GM12865 (cell line): ENCODE measurements at regions not wholly inside any gene's neighbourhood (a gene's known extent, or its start where the extent isn't known, plus 50 kb on each side); places are given as distances from the start of the nearest gene placed in this dataset.
A peak's percentile ranks its signal among the peaks of the same experiment; 100 is the strongest.

Experiments
- DNase-seq: peaks from one replicate; pipeline ENCODE4 v3.0.0; 2010; ENCODE audit warnings: low read depth
- H3K4me3 ChIP-seq: 2 replicates; pipeline ENCODE4 v1.5.1; 2011; ENCODE audit warnings: mild to moderate bottlenecking, low read depth, low read length, control low read depth
- TF ChIP-seq, protein P1 (sequence below): IDR thresholded peaks from 2 replicates; pipeline ENCODE4 v1.5.1; 2011; ENCODE audit warnings: low read length, control low read depth, low read depth, inconsistent platforms; ENCODE audit not compliant: insufficient read depth; ENCODE audit errors: missing control alignments

DNA sequence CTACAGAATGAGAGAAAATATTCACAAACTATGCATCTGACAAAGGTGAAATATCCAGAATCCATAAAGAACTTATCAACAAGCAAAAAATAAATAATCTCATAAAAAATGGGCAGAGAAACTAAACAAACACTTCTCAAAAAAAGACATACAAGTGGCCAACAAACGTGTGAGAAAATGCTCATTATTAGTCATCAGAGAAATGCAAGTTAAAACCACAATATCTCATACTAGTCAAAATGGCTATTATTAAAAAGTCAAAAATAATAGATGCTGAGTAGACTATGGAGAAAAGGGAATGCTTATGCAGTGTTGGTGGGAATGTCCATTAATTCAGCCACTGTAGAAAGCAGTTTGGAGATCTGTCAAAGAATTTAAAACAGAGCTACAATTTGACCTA is 533.3 kb downstream of the TMA16 start:
- H3K4me3 ChIP-seq = no peak overlapping the region
- TF ChIP-seq, protein P1, sequence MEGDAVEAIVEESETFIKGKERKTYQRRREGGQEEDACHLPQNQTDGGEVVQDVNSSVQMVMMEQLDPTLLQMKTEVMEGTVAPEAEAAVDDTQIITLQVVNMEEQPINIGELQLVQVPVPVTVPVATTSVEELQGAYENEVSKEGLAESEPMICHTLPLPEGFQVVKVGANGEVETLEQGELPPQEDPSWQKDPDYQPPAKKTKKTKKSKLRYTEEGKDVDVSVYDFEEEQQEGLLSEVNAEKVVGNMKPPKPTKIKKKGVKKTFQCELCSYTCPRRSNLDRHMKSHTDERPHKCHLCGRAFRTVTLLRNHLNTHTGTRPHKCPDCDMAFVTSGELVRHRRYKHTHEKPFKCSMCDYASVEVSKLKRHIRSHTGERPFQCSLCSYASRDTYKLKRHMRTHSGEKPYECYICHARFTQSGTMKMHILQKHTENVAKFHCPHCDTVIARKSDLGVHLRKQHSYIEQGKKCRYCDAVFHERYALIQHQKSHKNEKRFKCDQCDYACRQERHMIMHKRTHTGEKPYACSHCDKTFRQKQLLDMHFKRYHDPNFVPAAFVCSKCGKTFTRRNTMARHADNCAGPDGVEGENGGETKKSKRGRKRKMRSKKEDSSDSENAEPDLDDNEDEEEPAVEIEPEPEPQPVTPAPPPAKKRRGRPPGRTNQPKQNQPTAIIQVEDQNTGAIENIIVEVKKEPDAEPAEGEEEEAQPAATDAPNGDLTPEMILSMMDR = no peak
- DNase-seq = peak; percentile 26

DNA sequence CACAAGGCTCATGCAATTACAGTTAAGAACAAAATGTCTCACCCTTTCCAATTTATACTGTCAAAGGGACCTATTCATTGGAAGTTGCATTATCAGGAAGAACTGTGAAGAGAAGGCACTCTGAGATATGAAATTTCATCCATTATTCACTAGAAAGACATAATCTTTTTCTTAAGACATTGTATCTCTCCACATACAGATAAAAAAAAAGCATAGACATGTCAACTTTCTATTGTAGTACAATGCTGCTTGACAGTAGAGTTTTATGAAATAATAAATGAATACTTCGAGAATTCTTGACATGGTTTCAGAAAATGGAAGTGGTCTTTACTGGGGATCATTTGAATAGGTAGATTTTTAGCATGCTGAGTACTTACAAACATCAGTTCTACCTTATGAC is 545.0 kb downstream of the TMA16 start:
- no peak for DNase-seq
- TF ChIP-seq, protein P1 = no peak
- H3K4me3 ChIP-seq = no peak overlapping the region

DNA sequence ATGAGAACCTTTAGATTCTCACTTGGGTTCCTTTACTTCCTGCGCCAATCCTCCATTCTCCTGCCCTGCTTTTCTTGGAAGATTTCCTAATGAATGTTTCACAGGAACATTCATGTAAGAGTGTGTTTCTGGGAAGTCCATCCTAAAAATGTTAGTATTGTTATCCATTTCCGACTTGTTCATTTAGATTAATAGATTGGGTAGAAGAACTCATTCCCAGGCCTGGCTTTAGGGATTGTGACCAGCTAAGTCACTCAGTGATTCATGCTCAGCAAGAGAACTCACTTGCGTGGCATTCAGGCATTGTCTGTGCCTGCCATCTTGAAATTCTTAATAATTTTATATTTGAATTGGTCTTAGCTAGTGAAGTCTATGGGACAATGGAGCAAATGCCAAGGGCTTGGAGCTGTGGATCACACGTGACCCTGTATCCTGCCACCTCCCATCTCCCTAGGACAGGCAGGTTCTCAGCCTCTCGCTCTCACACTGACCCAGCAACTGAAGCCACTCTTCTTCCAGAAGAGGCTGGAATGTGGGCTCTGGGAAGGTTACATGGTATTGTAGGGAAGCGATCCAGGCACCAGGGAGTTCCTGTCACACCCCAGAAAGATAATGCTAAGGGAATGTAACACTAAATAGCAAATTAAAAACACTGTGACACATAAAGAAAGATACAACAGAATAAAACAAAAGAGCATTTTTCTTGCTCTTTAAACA is 562.1 kb downstream of the TMA16 start:
- no peak for DNase-seq
- TF ChIP-seq, protein P1 = no peak
- H3K4me3 ChIP-seq = no peak overlapping the region

DNA sequence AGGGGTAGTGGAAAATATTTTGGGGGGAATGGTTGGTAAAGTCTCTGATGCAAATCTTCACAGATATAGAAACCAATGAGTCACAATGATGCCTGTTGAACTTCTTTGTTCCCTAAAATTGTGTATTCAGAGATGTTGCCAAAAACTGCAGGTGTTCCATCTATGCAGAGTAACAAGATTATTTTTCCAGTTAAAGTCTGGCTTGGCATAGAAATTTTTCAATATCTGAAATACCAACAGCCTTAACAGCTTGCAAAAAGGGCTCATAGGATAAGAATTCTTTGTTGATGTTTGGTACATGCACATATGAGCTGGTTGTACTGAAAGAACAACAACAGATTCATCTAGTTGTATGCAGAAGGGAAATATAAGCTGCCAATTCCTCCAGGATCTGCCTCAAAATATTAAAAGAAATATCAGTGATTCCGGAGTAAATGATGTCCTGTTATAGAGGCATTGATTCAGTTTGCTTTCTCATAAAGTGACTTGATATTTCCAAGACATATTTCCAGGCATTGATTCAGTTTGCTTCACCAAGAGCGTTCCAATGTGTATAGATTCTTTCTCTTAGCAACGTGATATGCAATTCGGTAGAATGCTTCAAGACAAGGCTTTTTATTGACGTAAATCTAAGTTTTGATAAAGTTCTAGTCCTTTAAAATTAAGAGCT is 564.4 kb downstream of the TMA16 start:
- no peak for DNase-seq
- no peak overlapping the region for H3K4me3 ChIP-seq
- TF ChIP-seq, protein P1 = no peak

DNA sequence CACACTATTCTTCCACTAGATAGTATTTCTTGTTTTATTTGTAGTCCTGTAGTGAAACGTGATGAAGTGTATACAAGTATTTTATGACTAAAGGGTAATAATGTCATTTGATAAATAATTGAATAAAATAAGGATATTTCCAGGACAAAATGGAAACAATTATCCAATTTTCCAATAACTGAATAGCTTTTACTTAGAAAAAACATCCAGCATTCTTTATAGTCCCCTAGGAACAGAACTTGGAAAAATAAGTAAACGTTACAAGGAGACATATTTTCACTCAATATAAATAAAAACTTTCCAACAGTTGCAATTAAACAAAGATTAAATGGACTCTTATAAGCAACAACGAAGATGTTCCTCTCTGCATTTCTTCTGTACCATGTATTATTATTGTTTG is 566.0 kb downstream of the TMA16 start:
- no peak for DNase-seq
- no peak overlapping the region for H3K4me3 ChIP-seq
- TF ChIP-seq, protein P1 = no peak

DNA sequence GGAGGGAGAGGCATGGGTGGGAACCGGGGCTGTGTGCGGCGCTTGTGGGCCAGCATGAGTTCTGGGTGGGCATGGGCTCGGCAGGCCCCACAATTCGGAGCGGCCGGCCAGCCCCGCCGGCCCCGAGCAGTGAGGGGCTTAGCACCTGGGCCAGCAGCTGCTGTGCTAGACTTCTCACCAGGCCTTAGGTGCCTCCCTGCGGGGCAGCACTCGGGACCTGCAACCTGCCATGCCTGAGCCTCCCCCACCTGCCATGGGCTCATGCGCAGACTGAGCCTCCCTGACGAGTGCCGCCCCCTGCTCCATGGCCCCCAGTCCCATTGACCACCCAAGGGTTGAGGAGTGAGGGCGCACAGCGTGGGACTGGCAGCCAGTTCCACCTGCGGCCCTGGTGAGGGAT is 573.9 kb downstream of the TMA16 start:
- TF ChIP-seq, protein P1 = no peak
- DNase-seq = no peak
- H3K4me3 ChIP-seq = no peak overlapping the region

DNA sequence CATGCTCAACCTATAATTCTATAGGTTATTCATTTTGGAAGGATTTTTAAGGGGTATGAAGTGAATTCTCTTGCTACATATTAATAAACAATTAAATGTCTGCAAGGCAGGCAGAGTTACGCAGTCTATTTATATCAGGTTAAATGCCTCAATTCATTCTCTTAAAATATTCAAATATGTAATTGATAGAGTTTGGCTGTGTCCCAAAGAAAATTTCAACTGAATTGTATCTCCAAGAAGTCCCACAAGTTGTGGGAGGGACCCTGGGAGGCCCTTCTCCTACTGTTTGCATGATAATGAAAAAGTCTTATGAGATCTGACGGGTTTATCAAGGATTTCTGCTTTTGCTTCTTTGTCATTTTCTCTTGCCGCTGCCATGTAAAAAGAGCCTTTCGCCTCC is 576.1 kb downstream of the TMA16 start:
- no peak overlapping the region for H3K4me3 ChIP-seq
- TF ChIP-seq, protein P1 = no peak
- DNase-seq = no peak
